OCI-LY3 (cell line): ENCODE measurements at regions not wholly inside any gene's neighbourhood (a gene's known extent, or its start where the extent isn't known, plus 50 kb on each side); places are given as distances from the start of the nearest gene placed in this dataset.

Experiments used
- EZH2phosphoT487 ChIP-seq: fragments of 200-600 bp; shearing (Covaris generic); IDR thresholded peaks from 2 replicates; pipeline ENCODE4 v1.6.1; 2018; ENCODE audit warnings: antibody characterized with exemption, mixed run types, low read depth
- TF ChIP-seq, protein P1 (sequence below): fragments of 200-600, 300-600 bp; sonication (generic); IDR thresholded peaks from 2 replicates; pipeline ENCODE4 v1.5.1; 2014; ENCODE audit warnings: antibody characterized with exemption, low read length, low read depth

DNA sequence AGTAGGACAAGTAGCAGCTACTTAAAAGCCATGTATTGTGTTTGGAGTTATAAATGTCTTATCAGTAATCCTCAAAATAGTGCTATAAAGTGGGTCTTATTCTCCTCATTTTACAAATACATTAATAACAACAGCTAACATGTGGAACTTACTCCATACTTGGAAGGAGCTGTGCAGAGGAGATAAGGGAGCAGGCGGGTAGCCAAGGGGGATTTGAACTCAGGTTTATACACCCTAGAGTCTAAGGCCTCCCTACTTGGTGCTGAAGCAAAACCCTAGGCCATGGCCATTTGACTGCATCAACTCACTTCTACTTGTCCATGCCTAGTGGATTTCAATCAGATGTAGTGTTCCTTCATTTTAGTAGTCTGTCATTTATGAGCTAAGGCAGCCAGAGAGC, 72.1 kb downstream of the LMO4 start:
- TF ChIP-seq, protein P1, sequence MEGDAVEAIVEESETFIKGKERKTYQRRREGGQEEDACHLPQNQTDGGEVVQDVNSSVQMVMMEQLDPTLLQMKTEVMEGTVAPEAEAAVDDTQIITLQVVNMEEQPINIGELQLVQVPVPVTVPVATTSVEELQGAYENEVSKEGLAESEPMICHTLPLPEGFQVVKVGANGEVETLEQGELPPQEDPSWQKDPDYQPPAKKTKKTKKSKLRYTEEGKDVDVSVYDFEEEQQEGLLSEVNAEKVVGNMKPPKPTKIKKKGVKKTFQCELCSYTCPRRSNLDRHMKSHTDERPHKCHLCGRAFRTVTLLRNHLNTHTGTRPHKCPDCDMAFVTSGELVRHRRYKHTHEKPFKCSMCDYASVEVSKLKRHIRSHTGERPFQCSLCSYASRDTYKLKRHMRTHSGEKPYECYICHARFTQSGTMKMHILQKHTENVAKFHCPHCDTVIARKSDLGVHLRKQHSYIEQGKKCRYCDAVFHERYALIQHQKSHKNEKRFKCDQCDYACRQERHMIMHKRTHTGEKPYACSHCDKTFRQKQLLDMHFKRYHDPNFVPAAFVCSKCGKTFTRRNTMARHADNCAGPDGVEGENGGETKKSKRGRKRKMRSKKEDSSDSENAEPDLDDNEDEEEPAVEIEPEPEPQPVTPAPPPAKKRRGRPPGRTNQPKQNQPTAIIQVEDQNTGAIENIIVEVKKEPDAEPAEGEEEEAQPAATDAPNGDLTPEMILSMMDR = no peak
- no peak for TF ChIP-seq EZH2phosphoT487
